OCI-LY1 (cell line): ENCODE measurements at regions not wholly inside any gene's neighbourhood (a gene's known extent, or its start where the extent isn't known, plus 50 kb on each side); places are given as distances from the start of the nearest gene placed in this dataset.

Experiments
- H2AFZ ChIP-seq: fragments of 200-600 bp; sonication (generic), shearing (Covaris generic); 2 replicates; pipeline ENCODE4 v1.6.0; 2014; ENCODE audit warnings: antibody characterized with exemption, mild to moderate bottlenecking, low read length
- H3F3A ChIP-seq: fragments of 200-600 bp; sonication (generic), shearing (Covaris generic); 2 replicates; pipeline ENCODE4 v1.6.0; 2014; ENCODE audit warnings: mild to moderate bottlenecking, antibody characterized with exemption, low read length, moderate library complexity; ENCODE audit not compliant: insufficient read depth
- H3K27ac ChIP-seq: fragments of 200-600 bp; sonication (generic); 2 replicates; pipeline ENCODE4 v1.5.1; 2014; ENCODE audit warnings: low read length, mixed run types, mild to moderate bottlenecking, low read depth; ENCODE audit not compliant: poor library complexity, severe bottlenecking
- H3K27me3 ChIP-seq: fragments of 200-600 bp; sonication (generic); 2 replicates; pipeline ENCODE4 v1.6.0; 2014; ENCODE audit warnings: antibody characterized with exemption, mild to moderate bottlenecking, low read length, moderate library complexity; ENCODE audit not compliant: insufficient read depth
- H3K36me3 ChIP-seq: fragments of 200-600 bp; sonication (generic); 2 replicates; pipeline ENCODE4 v1.6.1; 2014; ENCODE audit warnings: mild to moderate bottlenecking, antibody characterized with exemption, low read length, moderate library complexity, mixed read lengths; ENCODE audit not compliant: insufficient read depth
- H3K4me1 ChIP-seq: fragments of 200-600 bp; sonication (generic); 2 replicates; pipeline ENCODE4 v1.5.1; 2014; ENCODE audit warnings: mild to moderate bottlenecking, low read length, moderate library complexity; ENCODE audit not compliant: insufficient read depth, severe bottlenecking
- H3K4me2 ChIP-seq: fragments of 200-600 bp; sonication (generic), shearing (Covaris generic); 2 replicates; pipeline ENCODE4 v1.6.1; 2014; ENCODE audit warnings: low read length
- H3K4me3 ChIP-seq: fragments of 200-600 bp; sonication (generic); 2 replicates; pipeline ENCODE4 v1.5.1; 2014; ENCODE audit warnings: low read length, low read depth, mild to moderate bottlenecking, mixed read lengths; ENCODE audit not compliant: poor library complexity, severe bottlenecking
- H3K79me2 ChIP-seq: fragments of 200-600 bp; shearing (Covaris generic); 2 replicates; pipeline ENCODE4 v1.6.1; 2016; ENCODE audit warnings: mixed run types, low read length, mixed read lengths; ENCODE audit not compliant: insufficient read depth
- H3K9ac ChIP-seq: fragments of 200-600 bp; sonication (generic), shearing (Covaris generic); 2 replicates; pipeline ENCODE4 v1.6.1; 2014; ENCODE audit warnings: mild to moderate bottlenecking, low read length, mixed read lengths
- H3K9me2 ChIP-seq: fragments of 200-600 bp; sonication (generic), shearing (Covaris generic); 2 replicates; pipeline ENCODE4 v1.6.1; 2014; ENCODE audit warnings: low read depth, mild to moderate bottlenecking, low read length, mixed read lengths
- H3K9me3 ChIP-seq: fragments of 200-600 bp; shearing (Covaris generic); 2 replicates; pipeline ENCODE4 v1.6.1; 2014; ENCODE audit warnings: low read length, mixed read lengths
- H4K20me1 ChIP-seq: fragments of 200-600 bp; sonication (generic), shearing (Covaris generic); 2 replicates; pipeline ENCODE4 v1.6.0; 2016; ENCODE audit warnings: mild to moderate bottlenecking, low read length; ENCODE audit not compliant: insufficient read depth
- EZH2 ChIP-seq: fragments of 200-600 bp; sonication (generic), shearing (Covaris generic); IDR thresholded peaks from 2 replicates; pipeline ENCODE4 v1.8.0; 2017; ENCODE audit warnings: borderline replicate concordance, mixed run types, mild to moderate bottlenecking, antibody characterized with exemption, low read length, moderate library complexity, mixed read lengths
- TF ChIP-seq, protein P1 (sequence below): fragments of 200-600 bp; sonication (generic), shearing (Covaris generic); IDR thresholded peaks from 2 replicates; pipeline ENCODE4 v1.5.1; 2017; ENCODE audit warnings: mild to moderate bottlenecking, antibody characterized with exemption, low read length, moderate library complexity, mixed read lengths

DNA sequence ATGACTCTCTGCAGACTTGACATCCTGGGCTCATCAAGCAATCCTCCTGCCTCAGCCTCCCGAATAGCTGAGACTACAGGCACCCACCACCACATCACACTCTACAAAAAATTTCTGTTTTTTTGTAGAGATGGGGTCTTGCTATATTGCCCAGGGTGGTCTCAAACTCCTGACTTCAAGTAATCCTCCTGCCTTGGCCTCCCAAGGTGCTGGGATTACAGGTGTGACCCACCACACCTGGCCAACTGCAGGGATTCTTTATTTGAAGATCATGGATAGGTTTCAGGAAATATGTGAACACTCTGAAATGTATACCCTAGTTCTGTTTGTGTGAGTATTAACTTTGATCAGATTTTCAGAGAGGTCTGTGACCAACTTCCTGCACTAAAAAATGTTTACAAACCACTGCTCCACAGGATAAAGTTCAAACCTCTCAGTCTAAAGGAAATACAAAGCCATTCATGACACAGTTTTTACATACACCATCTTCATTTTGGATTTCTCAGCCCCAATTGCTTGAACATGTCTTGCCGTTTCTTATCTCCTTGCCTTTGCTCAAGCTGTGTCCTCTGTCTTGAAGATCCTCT is 252.3 kb upstream of the FGGY start:
- Histone ChIP-seq H3K4me2 (no peak overlapping the region), H3K9me3 (no peaks in the 10 kb centered on the region), H3K27ac (no peak overlapping the region), H3F3A (no peaks in the 10 kb centered on the region), H3K36me3 (no peaks in the 10 kb centered on the region), H3K27me3 (no peaks in the 10 kb centered on the region), H3K9ac (no peak overlapping the region), H4K20me1 (no peaks in the 10 kb centered on the region), H2AFZ (no peak overlapping the region), H3K4me3 (no peak overlapping the region), H3K4me1 (no peaks in the 10 kb centered on the region), H3K79me2 (no peaks in the 10 kb centered on the region), H3K9me2 (no peaks in the 10 kb centered on the region)
- no peak for TF ChIP-seq EZH2
- TF ChIP-seq, protein P1, sequence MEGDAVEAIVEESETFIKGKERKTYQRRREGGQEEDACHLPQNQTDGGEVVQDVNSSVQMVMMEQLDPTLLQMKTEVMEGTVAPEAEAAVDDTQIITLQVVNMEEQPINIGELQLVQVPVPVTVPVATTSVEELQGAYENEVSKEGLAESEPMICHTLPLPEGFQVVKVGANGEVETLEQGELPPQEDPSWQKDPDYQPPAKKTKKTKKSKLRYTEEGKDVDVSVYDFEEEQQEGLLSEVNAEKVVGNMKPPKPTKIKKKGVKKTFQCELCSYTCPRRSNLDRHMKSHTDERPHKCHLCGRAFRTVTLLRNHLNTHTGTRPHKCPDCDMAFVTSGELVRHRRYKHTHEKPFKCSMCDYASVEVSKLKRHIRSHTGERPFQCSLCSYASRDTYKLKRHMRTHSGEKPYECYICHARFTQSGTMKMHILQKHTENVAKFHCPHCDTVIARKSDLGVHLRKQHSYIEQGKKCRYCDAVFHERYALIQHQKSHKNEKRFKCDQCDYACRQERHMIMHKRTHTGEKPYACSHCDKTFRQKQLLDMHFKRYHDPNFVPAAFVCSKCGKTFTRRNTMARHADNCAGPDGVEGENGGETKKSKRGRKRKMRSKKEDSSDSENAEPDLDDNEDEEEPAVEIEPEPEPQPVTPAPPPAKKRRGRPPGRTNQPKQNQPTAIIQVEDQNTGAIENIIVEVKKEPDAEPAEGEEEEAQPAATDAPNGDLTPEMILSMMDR, result no peak

DNA sequence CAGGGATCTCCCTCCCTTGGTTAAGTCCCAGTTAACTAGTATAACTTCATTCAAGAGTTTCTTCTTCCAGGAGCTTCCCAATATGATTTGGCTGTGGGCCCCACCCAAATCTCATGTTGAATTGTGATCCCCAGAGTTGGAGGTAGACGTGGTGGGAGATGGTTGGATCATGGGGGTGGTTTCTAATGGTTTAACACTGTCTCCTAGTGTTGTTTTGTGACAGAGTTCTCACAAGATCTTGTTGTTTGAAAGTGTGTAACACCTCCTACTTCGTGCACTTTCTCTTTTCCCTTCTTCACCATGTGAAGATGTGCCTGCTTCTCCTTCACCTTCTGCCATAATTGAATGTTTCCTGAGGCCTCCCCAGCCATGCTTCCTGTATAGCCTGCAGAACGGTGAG is 251.8 kb upstream of the FGGY start:
- no peaks in the 10 kb centered on the region for H3K4me1 ChIP-seq
- no peaks in the 10 kb centered on the region for H3F3A ChIP-seq
- no peak overlapping the region for H3K4me3 ChIP-seq
- no peak overlapping the region for H3K4me2 ChIP-seq
- no peak overlapping the region for H3K27ac ChIP-seq
- H3K79me2 ChIP-seq, result no peaks in the 10 kb centered on the region
- no peak overlapping the region for H3K9ac ChIP-seq
- no peaks in the 10 kb centered on the region for H3K36me3 ChIP-seq
- no peaks in the 10 kb centered on the region for H3K27me3 ChIP-seq
- H2AFZ ChIP-seq, result no peak overlapping the region
- H4K20me1 ChIP-seq, result no peaks in the 10 kb centered on the region
- H3K9me2 ChIP-seq, result no peaks in the 10 kb centered on the region
- H3K9me3 ChIP-seq, result no peaks in the 10 kb centered on the region
- no peak for TF ChIP-seq EZH2
- TF ChIP-seq, protein P1, result no peak

DNA sequence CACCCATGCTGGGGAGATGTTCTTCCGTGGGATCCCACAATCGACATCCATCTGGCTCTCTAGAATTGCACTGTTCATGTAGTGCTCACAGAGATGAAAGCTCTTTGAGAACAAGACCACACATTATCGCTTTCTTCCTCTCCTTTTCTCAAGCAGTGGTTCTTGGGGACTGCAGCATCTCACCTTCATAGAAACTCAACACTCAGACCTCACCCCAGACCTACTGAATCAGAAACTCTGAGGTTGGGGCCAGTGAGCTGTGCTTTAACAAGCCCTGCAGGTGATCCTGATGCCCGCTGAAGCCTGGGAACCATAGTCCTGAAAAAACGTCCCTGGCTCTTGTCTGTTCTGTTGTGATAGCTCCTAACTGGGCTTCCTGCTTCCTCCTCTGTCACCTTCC is 251.3 kb upstream of the FGGY start:
- Histone ChIP-seq H4K20me1 (no peaks in the 10 kb centered on the region), H3K9ac (no peak overlapping the region), H3K36me3 (no peaks in the 10 kb centered on the region), H3K79me2 (no peaks in the 10 kb centered on the region), H3K27me3 (no peaks in the 10 kb centered on the region), H3K27ac (no peak overlapping the region), H3K4me3 (no peak overlapping the region), H2AFZ (no peak overlapping the region), H3K9me2 (no peaks in the 10 kb centered on the region), H3K4me1 (no peaks in the 10 kb centered on the region), H3F3A (no peaks in the 10 kb centered on the region), H3K9me3 (no peaks in the 10 kb centered on the region), H3K4me2 (no peak overlapping the region)
- TF ChIP-seq EZH2, result no peak
- TF ChIP-seq, protein P1, result no peak
